ENCODE measurements at regions not wholly inside any gene's neighbourhood (a gene's known extent, or its start where the extent isn't known, plus 50 kb on each side); places are given as distances from the start of the nearest gene placed in this dataset.
A peak's percentile ranks its signal among the peaks of the same experiment; 100 is the strongest.

DNA sequence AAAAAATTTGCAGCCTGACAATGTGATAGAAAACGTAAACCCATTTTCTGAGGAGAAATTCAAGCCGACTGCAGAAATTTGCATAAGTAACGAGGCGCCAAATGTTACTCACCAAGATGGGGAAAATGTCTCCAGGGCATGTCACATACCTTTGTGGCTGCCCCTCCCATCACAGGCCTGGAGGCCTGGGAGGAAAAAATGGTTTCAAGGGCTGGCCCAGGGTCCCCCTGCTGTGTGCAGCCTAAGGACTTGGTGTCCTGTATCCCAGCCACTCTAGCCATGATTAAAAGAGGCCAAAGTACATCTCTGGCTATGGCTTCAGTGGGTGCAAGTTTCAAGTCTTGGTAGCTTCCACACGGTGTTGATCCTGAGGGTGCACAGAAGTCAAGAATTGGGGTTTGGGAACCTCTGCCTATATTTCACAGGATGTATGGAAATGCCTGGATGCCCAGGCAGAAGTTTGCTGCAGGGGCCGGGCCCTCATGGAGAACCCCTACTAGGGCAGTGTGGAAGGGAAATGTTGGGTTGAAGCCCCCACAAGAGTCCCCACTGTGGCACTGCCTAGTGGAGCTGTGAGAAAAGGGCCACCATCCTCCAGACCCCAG is 1842.3 kb downstream of the PCDH9 start:
- Histone ChIP-seq H4K91ac (ENCODE audit: low read depth, low read length) (no peak overlapping the region), H3K79me2 (ENCODE audit: control insufficient read depth, insufficient read depth, low read length, poor library complexity) (no peaks in the 10 kb centered on the region), H2BK5ac (ENCODE audit: low read depth, low read length, poor library complexity) (no peak overlapping the region), H3K9ac (ENCODE audit: low read length) (peak overlapping the region; percentile 58), H3K79me1 (ENCODE audit: low read length) (no peaks in the 10 kb centered on the region), H2AK5ac (ENCODE audit: low read length) (no peak overlapping the region), H3K23ac (ENCODE audit: low read length) (no peak overlapping the region), H3K27me3 (ENCODE audit: insufficient read depth, low read length) (no peaks in the 10 kb centered on the region), H2AFZ (ENCODE audit: insufficient read depth, low read length, poor library complexity) (no peak overlapping the region), H3K4ac (ENCODE audit: low read depth, low read length) (no peak overlapping the region), H3K4me2 (ENCODE audit: low read length) (no peak overlapping the region), H3K14ac (ENCODE audit: low read length) (no peak overlapping the region), H3K4me1 (ENCODE audit: control insufficient read depth in 1 of 2, insufficient read depth in 2 of 2, low read length in 2 of 2) (no peaks in the 10 kb centered on the region), H3K9me3 (ENCODE audit: insufficient read depth, low read depth, low read length) (peaks cover 7% of the 10 kb centered on the region), H3K27ac (ENCODE audit: low read depth, low read length) (no peak overlapping the region), H3K36me3 (ENCODE audit: control insufficient read depth in 1 of 2, insufficient read depth in 2 of 2, low read length in 2 of 2) (peaks cover 3 to 6% of the 10 kb centered on the region in 2 experiments), H2BK120ac (ENCODE audit: insufficient read depth, low read length, poor library complexity) (no peak overlapping the region), H4K12ac (ENCODE audit: low read depth, low read length) (no peak overlapping the region), H4K8ac (ENCODE audit: low read depth, low read length) (no peak overlapping the region), H2BK12ac (ENCODE audit: low read length) (no peak overlapping the region), H3K4me3 (ENCODE audit: low read depth, low read length) (no peak overlapping the region), H3K18ac (ENCODE audit: low read length) (no peak overlapping the region)
- no CpG with 5 or more reads among the region's 6 CpGs for WGBS (ENCODE audit: extremely low coverage, insufficient coverage, insufficient read length)
- DNase-seq: no peak

DNA sequence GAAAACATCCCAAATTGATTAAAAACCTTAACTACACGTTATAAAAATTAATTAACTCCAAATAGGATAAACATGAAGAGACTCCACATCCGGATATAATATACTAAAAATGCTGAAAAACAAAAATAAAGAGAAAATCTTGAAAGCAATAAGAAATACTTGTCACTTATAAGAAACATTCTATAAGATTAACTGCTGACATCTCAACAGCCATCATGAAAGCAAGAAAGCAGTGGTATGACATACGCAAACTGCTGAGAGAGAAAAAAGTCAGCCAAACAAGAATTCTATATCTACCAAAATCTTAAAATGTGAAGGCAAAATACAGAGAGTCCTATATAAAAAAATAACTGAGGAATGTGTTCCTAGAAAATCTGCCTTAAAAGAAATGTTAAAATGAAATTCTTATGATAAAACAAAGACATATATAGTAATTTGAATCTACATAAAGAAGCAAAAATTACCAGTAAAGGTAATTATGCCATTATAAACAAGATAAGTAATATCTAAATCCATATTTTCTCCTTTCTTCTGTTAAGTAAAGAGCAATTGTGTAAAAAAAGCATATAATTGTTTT is 1851.1 kb downstream of the PCDH9 start:
- H2AFZ ChIP-seq (ENCODE audit: insufficient read depth, low read length, poor library complexity): no peak overlapping the region
- WGBS (ENCODE audit: extremely low coverage, insufficient coverage, insufficient read length): no CpG with 5 or more reads among the region's 3 CpGs
- DNase-seq: no peak
- H2BK120ac ChIP-seq (ENCODE audit: insufficient read depth, low read length, poor library complexity): no peak overlapping the region
- no peaks in the 10 kb centered on the region for H3K4me1 ChIP-seq (ENCODE audit: control insufficient read depth in 1 of 2, insufficient read depth in 2 of 2, low read length in 2 of 2)
- no peak overlapping the region for H3K9ac ChIP-seq (ENCODE audit: low read length)
- H3K4me2 ChIP-seq (ENCODE audit: low read length): no peak overlapping the region
- H3K9me3 ChIP-seq (ENCODE audit: insufficient read depth, low read depth, low read length): no peaks in the 10 kb centered on the region
- H3K23ac ChIP-seq (ENCODE audit: low read length): no peak overlapping the region
- H3K18ac ChIP-seq (ENCODE audit: low read length): no peak overlapping the region
- H3K4ac ChIP-seq (ENCODE audit: low read depth, low read length): no peak overlapping the region
- H2AK5ac ChIP-seq (ENCODE audit: low read length): no peak overlapping the region
- no peak overlapping the region for H3K4me3 ChIP-seq (ENCODE audit: low read depth, low read length)
- H3K27ac ChIP-seq (ENCODE audit: low read depth, low read length): no peak overlapping the region
- H4K8ac ChIP-seq (ENCODE audit: low read depth, low read length): no peak overlapping the region
- no peaks in the 10 kb centered on the region for H3K79me1 ChIP-seq (ENCODE audit: low read length)
- no peak overlapping the region for H3K14ac ChIP-seq (ENCODE audit: low read length)
- no peak overlapping the region for H4K12ac ChIP-seq (ENCODE audit: low read depth, low read length)
- H3K27me3 ChIP-seq (ENCODE audit: insufficient read depth, low read length): no peaks in the 10 kb centered on the region
- no peaks in the 10 kb centered on the region for H3K36me3 ChIP-seq (ENCODE audit: control insufficient read depth in 1 of 2, insufficient read depth in 2 of 2, low read length in 2 of 2)
- H3K79me2 ChIP-seq (ENCODE audit: control insufficient read depth, insufficient read depth, low read length, poor library complexity): no peaks in the 10 kb centered on the region
- no peak overlapping the region for H2BK12ac ChIP-seq (ENCODE audit: low read length)
- H4K91ac ChIP-seq (ENCODE audit: low read depth, low read length): no peak overlapping the region
- no peak overlapping the region for H2BK5ac ChIP-seq (ENCODE audit: low read depth, low read length, poor library complexity)

DNA sequence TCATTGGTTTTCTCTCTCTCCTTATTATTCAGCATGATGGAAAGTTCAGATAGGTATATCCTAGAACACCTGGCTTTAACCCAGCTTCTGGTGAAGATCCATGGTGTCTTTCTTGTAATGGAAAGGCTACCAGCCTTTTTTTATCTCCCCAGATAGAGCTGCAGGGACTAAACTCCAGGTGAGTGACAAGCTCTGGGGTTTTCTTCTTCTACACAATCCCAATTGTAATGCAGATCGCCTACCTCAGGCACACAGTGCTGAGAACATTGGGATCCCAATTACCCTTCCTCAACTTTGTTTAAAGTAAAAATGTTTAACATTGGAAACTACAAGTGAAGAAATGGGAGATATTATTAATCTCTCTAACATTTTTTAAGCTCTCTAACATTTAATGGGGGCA is 1851.7 kb downstream of the PCDH9 start:
- H3K4me3 ChIP-seq (ENCODE audit: low read depth, low read length): no peak overlapping the region
- H3K23ac ChIP-seq (ENCODE audit: low read length): no peak overlapping the region
- H2BK12ac ChIP-seq (ENCODE audit: low read length): no peak overlapping the region
- no peak for DNase-seq
- no peak overlapping the region for H3K27ac ChIP-seq (ENCODE audit: low read depth, low read length)
- H4K8ac ChIP-seq (ENCODE audit: low read depth, low read length): no peak overlapping the region
- no CpG with 5 or more reads among the region's 1 CpG for WGBS (ENCODE audit: extremely low coverage, insufficient coverage, insufficient read length)
- H3K4me1 ChIP-seq (ENCODE audit: control insufficient read depth in 1 of 2, insufficient read depth in 2 of 2, low read length in 2 of 2): no peaks in the 10 kb centered on the region
- H3K79me2 ChIP-seq (ENCODE audit: control insufficient read depth, insufficient read depth, low read length, poor library complexity): no peaks in the 10 kb centered on the region
- no peak overlapping the region for H3K4me2 ChIP-seq (ENCODE audit: low read length)
- no peak overlapping the region for H3K14ac ChIP-seq (ENCODE audit: low read length)
- H2BK120ac ChIP-seq (ENCODE audit: insufficient read depth, low read length, poor library complexity): no peak overlapping the region
- H3K18ac ChIP-seq (ENCODE audit: low read length): no peak overlapping the region
- H3K79me1 ChIP-seq (ENCODE audit: low read length): no peaks in the 10 kb centered on the region
- H2AFZ ChIP-seq (ENCODE audit: insufficient read depth, low read length, poor library complexity): no peak overlapping the region
- H3K9me3 ChIP-seq (ENCODE audit: insufficient read depth, low read depth, low read length): no peaks in the 10 kb centered on the region
- H3K4ac ChIP-seq (ENCODE audit: low read depth, low read length): no peak overlapping the region
- no peaks in the 10 kb centered on the region for H3K36me3 ChIP-seq (ENCODE audit: control insufficient read depth in 1 of 2, insufficient read depth in 2 of 2, low read length in 2 of 2)
- no peak overlapping the region for H4K91ac ChIP-seq (ENCODE audit: low read depth, low read length)
- H3K27me3 ChIP-seq (ENCODE audit: insufficient read depth, low read length): no peaks in the 10 kb centered on the region
- H4K12ac ChIP-seq (ENCODE audit: low read depth, low read length): no peak overlapping the region
- H2BK5ac ChIP-seq (ENCODE audit: low read depth, low read length, poor library complexity): no peak overlapping the region
- H3K9ac ChIP-seq (ENCODE audit: low read length): no peak overlapping the region
- no peak overlapping the region for H2AK5ac ChIP-seq (ENCODE audit: low read length)

DNA sequence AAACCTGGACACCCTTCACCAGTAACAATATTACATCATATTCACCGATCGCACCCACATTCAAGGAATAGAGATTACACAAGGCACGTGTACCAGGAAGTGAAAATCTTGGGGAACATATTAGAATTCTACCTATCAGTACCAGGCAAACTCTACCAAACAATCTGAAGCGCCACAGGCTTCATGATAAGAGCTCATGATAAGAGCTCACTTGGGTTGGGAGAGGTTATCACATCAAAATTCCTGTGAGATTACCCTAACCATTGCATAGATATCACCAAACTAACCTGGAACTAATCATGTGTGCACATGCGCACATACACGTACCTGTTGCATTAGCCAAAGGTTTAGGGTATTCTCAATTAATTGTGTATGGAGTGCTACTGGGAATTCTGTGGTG is 1861.3 kb downstream of the PCDH9 start:
- Histone ChIP-seq H3K27ac (ENCODE audit: low read depth, low read length) (no peak overlapping the region), H3K14ac (ENCODE audit: low read length) (no peak overlapping the region), H2BK5ac (ENCODE audit: low read depth, low read length, poor library complexity) (no peak overlapping the region), H3K4me2 (ENCODE audit: low read length) (no peak overlapping the region), H3K79me1 (ENCODE audit: low read length) (no peaks in the 10 kb centered on the region), H3K27me3 (ENCODE audit: insufficient read depth, low read length) (no peaks in the 10 kb centered on the region), H2BK12ac (ENCODE audit: low read length) (no peak overlapping the region), H3K23ac (ENCODE audit: low read length) (no peak overlapping the region), H4K8ac (ENCODE audit: low read depth, low read length) (no peak overlapping the region), H3K4ac (ENCODE audit: low read depth, low read length) (no peak overlapping the region), H3K79me2 (ENCODE audit: control insufficient read depth, insufficient read depth, low read length, poor library complexity) (no peaks in the 10 kb centered on the region), H3K18ac (ENCODE audit: low read length) (no peak overlapping the region), H2AFZ (ENCODE audit: insufficient read depth, low read length, poor library complexity) (no peak overlapping the region), H4K91ac (ENCODE audit: low read depth, low read length) (no peak overlapping the region), H2BK120ac (ENCODE audit: insufficient read depth, low read length, poor library complexity) (no peak overlapping the region), H2AK5ac (ENCODE audit: low read length) (no peak overlapping the region), H3K9ac (ENCODE audit: low read length) (no peak overlapping the region), H4K12ac (ENCODE audit: low read depth, low read length) (no peak overlapping the region), H3K9me3 (ENCODE audit: insufficient read depth, low read depth, low read length) (no peaks in the 10 kb centered on the region), H3K4me3 (ENCODE audit: low read depth, low read length) (no peak overlapping the region), H3K36me3 (ENCODE audit: control insufficient read depth in 1 of 2, insufficient read depth in 2 of 2, low read length in 2 of 2) (no peaks in the 10 kb centered on the region), H3K4me1 (ENCODE audit: control insufficient read depth in 1 of 2, insufficient read depth in 2 of 2, low read length in 2 of 2) (no peaks in the 10 kb centered on the region)
- DNase-seq: no peak
- no CpG with 5 or more reads among the region's 6 CpGs for WGBS (ENCODE audit: extremely low coverage, insufficient coverage, insufficient read length)
